Endodermal cell (in vitro differentiated cells): ENCODE measurements at regions not wholly inside any gene's neighbourhood (a gene's known extent, or its start where the extent isn't known, plus 50 kb on each side); places are given as distances from the start of the nearest gene placed in this dataset.
A peak's percentile ranks its signal among the peaks of the same experiment; 100 is the strongest.

Source experiments
- DNase-seq: peaks from one replicate; pipeline ENCODE4 v3.0.0-alpha.2; 2017
- H3K27ac ChIP-seq: 2 replicates; pipeline ENCODE4 v1.5.1; 2013; ENCODE audit warnings: mild to moderate bottlenecking, low read depth, low read length, moderate library complexity
- H3K27me3 ChIP-seq: 2 replicates; pipeline ENCODE4 v1.6.1; 2013; ENCODE audit warnings: mild to moderate bottlenecking, low read length, moderate library complexity; ENCODE audit not compliant: insufficient read depth, control insufficient read depth, poor library complexity, severe bottlenecking
- H3K36me3 ChIP-seq: 2 replicates; pipeline ENCODE4 v1.7.0; 2013; ENCODE audit warnings: mild to moderate bottlenecking, low read length, moderate library complexity; ENCODE audit not compliant: control insufficient read depth, insufficient read depth
- H3K4me1 ChIP-seq: one replicate; pipeline ENCODE4 v1.7.0; 2013; ENCODE audit warnings: low read length; ENCODE audit not compliant: control insufficient read depth, insufficient read depth
- H3K4me3 ChIP-seq: 2 replicates; pipeline ENCODE4 v1.5.1; 2013; ENCODE audit warnings: mild to moderate bottlenecking, low read length, moderate library complexity
- H3K9ac ChIP-seq: 2 replicates; pipeline ENCODE4 v1.6.1; 2013; ENCODE audit warnings: mild to moderate bottlenecking, low read length, moderate library complexity; ENCODE audit not compliant: poor library complexity, severe bottlenecking; ENCODE audit errors: extremely low read depth
- H3K9me3 ChIP-seq: 2 replicates; pipeline ENCODE4 v1.6.1; 2013; ENCODE audit warnings: mild to moderate bottlenecking, low read length, moderate library complexity; ENCODE audit not compliant: control insufficient read depth
- H3K27ac Mint-ChIP-seq: 2 replicates; pipeline ENCODE4 v1.8.0; 2020; ENCODE audit warnings: mixed read lengths
- H3K27me3 Mint-ChIP-seq: 2 replicates; pipeline ENCODE4 v1.8.0; 2021; ENCODE audit warnings: mild to moderate bottlenecking, mixed read lengths; ENCODE audit not compliant: insufficient read depth
- H3K36me3 Mint-ChIP-seq: 2 replicates; pipeline ENCODE4 v1.8.0; 2020; ENCODE audit warnings: low read depth, mixed read lengths
- H3K4me1 Mint-ChIP-seq: 2 replicates; pipeline ENCODE4 v1.8.0; 2020; ENCODE audit warnings: mixed read lengths
- H3K4me3 Mint-ChIP-seq: 2 replicates; pipeline ENCODE4 v1.8.0; 2020; ENCODE audit warnings: mild to moderate bottlenecking, moderate library complexity, mixed read lengths
- H3K9me3 Mint-ChIP-seq: 2 replicates; pipeline ENCODE4 v1.8.0; 2020; ENCODE audit warnings: mild to moderate bottlenecking, mixed read lengths
- WGBS, 2 experiments: methylation state at CpG; one replicate each; pipeline versions ENCODE4 v1.1.5 to v1.1.7; 2013; ENCODE audit warnings: missing lambda C conversion rate in 2 of 2, mixed read lengths in 1 of 2; ENCODE audit not compliant: insufficient coverage in 1 of 2, insufficient read length in 1 of 2; 5-methylcytosine and 5-hydroxymethylcytosine counted together
- TF ChIP-seq, protein P1 (sequence below): fragments of 200-600 bp; sonication (generic); conservative IDR thresholded peaks from 2 replicates; pipeline ENCODE4 v1.5.0; 2021; ENCODE audit warnings: antibody characterized with exemption, mild to moderate bottlenecking

- no CpG with 5 or more reads among the region's 1 CpG for WGBS, 2 experiments
- H3K36me3 ChIP-seq: no peaks in the 10 kb centered on the region
- no peak for DNase-seq
- Mint-ChIP-seq H3K36me3 (no peaks in the 10 kb centered on the region), H3K27ac (no peak overlapping the region), H3K4me3 (no peak overlapping the region), H3K4me1 (peaks cover 12% of the 10 kb centered on the region), H3K9me3 (peaks cover 3% of the 10 kb centered on the region), H3K27me3 (no peaks in the 10 kb centered on the region)
- H3K9me3 ChIP-seq: no peaks in the 10 kb centered on the region
- no peaks in the 10 kb centered on the region for H3K4me1 ChIP-seq
- no peak overlapping the region for H3K4me3 ChIP-seq
- no peak overlapping the region for H3K27ac ChIP-seq
- H3K9ac ChIP-seq: no peak overlapping the region
- no peaks in the 10 kb centered on the region for H3K27me3 ChIP-seq
- TF ChIP-seq, protein P1, sequence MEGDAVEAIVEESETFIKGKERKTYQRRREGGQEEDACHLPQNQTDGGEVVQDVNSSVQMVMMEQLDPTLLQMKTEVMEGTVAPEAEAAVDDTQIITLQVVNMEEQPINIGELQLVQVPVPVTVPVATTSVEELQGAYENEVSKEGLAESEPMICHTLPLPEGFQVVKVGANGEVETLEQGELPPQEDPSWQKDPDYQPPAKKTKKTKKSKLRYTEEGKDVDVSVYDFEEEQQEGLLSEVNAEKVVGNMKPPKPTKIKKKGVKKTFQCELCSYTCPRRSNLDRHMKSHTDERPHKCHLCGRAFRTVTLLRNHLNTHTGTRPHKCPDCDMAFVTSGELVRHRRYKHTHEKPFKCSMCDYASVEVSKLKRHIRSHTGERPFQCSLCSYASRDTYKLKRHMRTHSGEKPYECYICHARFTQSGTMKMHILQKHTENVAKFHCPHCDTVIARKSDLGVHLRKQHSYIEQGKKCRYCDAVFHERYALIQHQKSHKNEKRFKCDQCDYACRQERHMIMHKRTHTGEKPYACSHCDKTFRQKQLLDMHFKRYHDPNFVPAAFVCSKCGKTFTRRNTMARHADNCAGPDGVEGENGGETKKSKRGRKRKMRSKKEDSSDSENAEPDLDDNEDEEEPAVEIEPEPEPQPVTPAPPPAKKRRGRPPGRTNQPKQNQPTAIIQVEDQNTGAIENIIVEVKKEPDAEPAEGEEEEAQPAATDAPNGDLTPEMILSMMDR: peak; percentile 65
These were observed 82.0 kb downstream of the NAP1L3 start for GRCh38 chrX:93591398-93591797.

DNA sequence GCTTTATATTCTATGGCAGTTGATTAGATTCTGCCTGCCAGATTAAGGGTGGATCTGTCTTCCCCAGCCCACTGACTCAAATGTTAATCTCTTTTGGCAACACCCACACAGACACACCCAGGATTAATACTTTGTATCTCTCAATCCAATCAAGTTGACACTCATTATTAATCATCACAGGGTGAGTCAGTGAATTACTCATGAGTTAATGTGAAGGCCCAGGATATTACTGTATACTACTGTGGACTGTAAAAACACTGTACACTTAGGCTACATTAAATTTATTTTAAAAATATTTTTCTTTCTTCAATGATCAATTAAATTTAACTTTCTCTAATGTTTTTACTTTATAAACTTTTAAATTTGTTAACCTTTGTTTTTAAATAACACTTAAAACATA lies 87.7 kb downstream of the NAP1L3 start:
- no peak for DNase-seq
- Mint-ChIP-seq H3K4me3 (no peak overlapping the region), H3K36me3 (no peaks in the 10 kb centered on the region), H3K4me1 (peaks cover 4% of the 10 kb centered on the region), H3K27me3 (peaks cover 5% of the 10 kb centered on the region), H3K27ac (no peak overlapping the region), H3K9me3 (peaks cover 3% of the 10 kb centered on the region)
- H3K27ac ChIP-seq: no peak overlapping the region
- TF ChIP-seq, protein P1: no peak
- no peak overlapping the region for H3K4me3 ChIP-seq
- H3K4me1 ChIP-seq: no peaks in the 10 kb centered on the region
- H3K9me3 ChIP-seq: no peaks in the 10 kb centered on the region
- H3K36me3 ChIP-seq: no peaks in the 10 kb centered on the region
- no peaks in the 10 kb centered on the region for H3K27me3 ChIP-seq
- H3K9ac ChIP-seq: no peak overlapping the region

DNA sequence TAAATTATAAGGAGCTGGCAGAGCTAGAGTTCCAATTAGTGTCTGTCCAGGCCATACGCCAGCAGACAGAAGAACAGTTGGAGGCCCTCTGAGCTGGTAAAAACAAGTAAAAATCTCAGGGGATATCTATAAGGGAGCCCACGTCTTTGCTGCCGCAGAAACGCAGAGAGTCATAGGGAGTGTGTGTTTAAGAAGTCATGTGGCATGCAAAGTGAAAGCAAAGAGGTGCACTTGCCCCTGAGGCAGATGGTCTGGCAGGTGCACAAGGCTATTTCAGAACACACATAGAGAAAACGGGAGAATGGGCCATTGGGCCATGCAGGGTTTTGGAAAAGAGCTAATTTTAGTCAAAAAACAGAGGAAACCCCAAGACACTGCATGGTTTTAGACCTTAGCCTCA lies 92.7 kb downstream of the NAP1L3 start:
- Mint-ChIP-seq H3K27me3 (peaks cover 9% of the 10 kb centered on the region), H3K36me3 (no peaks in the 10 kb centered on the region), H3K27ac (no peak overlapping the region), H3K4me3 (no peak overlapping the region), H3K4me1 (peaks cover 4% of the 10 kb centered on the region), H3K9me3 (no peaks in the 10 kb centered on the region)
- Histone ChIP-seq H3K4me1 (no peaks in the 10 kb centered on the region), H3K4me3 (no peak overlapping the region), H3K9me3 (no peaks in the 10 kb centered on the region), H3K27me3 (no peaks in the 10 kb centered on the region), H3K27ac (no peak overlapping the region), H3K9ac (no peak overlapping the region), H3K36me3 (no peaks in the 10 kb centered on the region)
- WGBS, 2 experiments: 90 to 96% methylated on average over 4 to 5 of the region's 5 CpGs
- DNase-seq: no peak
- TF ChIP-seq, protein P1: no peak
